Esophagus squamous epithelium (tissue), 4 donors: ENCODE measurements at regions not wholly inside any gene's neighbourhood (a gene's known extent, or its start where the extent isn't known, plus 50 kb on each side); places are given as distances from the start of the nearest gene placed in this dataset.

Experiments
- POLR2A ChIP-seq, 4 donors: fragments of 450-650 bp; IDR thresholded peaks; one replicate each; pipeline ENCODE4 v1.6.1; 2017; ENCODE audit warnings: antibody characterized with exemption in 4 of 4, mild to moderate bottlenecking in 4 of 4, moderate library complexity in 3 of 4
- TF ChIP-seq, protein P1 (sequence below), 6 experiments: fragments of 450-650 bp in 4 of 6; fragments of 200-600 bp in 2 of 6; sonication (generic) in 2 of 6; IDR thresholded peaks; one replicate each; pipeline ENCODE4 v1.5.1; 2016 to 2019; ENCODE audit warnings: antibody characterized with exemption in 6 of 6, mild to moderate bottlenecking in 4 of 6, moderate library complexity in 4 of 6

DNA sequence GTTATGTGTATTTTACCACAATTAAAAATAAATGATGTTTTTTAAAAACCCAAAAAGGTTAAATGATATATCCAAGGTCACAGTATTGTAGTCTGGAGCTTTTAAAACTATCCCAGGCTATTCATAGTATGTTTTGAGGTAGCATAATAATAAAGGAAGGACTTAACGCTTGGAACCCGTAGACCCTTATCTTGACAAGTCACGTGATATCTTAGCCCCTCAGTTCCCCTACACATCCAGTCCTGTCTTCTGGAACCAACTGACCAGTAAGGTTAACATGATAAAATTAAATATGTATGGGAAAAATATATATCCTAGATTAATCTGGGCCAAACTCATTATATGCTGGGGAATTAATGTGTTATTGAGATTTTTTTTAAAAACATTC is 142.2 kb downstream of the RXFP2 start:
- TF ChIP-seq, protein P1, sequence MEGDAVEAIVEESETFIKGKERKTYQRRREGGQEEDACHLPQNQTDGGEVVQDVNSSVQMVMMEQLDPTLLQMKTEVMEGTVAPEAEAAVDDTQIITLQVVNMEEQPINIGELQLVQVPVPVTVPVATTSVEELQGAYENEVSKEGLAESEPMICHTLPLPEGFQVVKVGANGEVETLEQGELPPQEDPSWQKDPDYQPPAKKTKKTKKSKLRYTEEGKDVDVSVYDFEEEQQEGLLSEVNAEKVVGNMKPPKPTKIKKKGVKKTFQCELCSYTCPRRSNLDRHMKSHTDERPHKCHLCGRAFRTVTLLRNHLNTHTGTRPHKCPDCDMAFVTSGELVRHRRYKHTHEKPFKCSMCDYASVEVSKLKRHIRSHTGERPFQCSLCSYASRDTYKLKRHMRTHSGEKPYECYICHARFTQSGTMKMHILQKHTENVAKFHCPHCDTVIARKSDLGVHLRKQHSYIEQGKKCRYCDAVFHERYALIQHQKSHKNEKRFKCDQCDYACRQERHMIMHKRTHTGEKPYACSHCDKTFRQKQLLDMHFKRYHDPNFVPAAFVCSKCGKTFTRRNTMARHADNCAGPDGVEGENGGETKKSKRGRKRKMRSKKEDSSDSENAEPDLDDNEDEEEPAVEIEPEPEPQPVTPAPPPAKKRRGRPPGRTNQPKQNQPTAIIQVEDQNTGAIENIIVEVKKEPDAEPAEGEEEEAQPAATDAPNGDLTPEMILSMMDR (IDR thresholded peaks at IDR 0.05): no peak
- no peak for TF ChIP-seq POLR2A (IDR thresholded peaks at IDR 0.05)
